ENCODE measurements at regions not wholly inside any gene's neighbourhood (a gene's known extent, or its start where the extent isn't known, plus 50 kb on each side); places are given as distances from the start of the nearest gene placed in this dataset.

DNA sequence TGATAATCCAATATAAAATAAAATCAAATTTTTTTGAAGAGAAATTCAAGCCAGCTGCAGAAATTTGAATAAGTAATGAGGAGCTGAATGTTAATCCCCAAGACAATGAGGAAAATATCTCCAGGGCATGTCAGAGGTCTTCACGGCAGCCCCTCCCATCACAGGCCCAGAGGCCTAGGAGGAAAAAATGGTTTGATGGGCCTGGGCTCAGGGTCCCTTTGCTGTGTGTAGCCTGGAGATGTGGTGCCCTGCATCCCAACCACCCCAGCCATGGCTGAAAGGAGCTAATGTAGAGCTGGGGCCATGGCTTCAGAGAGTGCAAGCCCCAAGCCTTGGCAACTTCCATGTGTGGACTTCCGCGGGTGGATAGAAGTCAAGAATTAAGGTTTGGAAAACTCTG is 618.3 kb downstream of the TAF11L14 start:
- Histone ChIP-seq H3K36me3 (ENCODE audit: low read depth) (no peaks in the 10 kb centered on the region), H3K4me1 (ENCODE audit: low read depth) (no peaks in the 10 kb centered on the region), H3K4me3 (no peak overlapping the region), H3K9me3 (peaks cover 27% of the 10 kb centered on the region)
- TF ChIP-seq, protein P1, sequence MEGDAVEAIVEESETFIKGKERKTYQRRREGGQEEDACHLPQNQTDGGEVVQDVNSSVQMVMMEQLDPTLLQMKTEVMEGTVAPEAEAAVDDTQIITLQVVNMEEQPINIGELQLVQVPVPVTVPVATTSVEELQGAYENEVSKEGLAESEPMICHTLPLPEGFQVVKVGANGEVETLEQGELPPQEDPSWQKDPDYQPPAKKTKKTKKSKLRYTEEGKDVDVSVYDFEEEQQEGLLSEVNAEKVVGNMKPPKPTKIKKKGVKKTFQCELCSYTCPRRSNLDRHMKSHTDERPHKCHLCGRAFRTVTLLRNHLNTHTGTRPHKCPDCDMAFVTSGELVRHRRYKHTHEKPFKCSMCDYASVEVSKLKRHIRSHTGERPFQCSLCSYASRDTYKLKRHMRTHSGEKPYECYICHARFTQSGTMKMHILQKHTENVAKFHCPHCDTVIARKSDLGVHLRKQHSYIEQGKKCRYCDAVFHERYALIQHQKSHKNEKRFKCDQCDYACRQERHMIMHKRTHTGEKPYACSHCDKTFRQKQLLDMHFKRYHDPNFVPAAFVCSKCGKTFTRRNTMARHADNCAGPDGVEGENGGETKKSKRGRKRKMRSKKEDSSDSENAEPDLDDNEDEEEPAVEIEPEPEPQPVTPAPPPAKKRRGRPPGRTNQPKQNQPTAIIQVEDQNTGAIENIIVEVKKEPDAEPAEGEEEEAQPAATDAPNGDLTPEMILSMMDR (IDR thresholded peaks at IDR 0.05): no peak
- DNase-seq (no peak), ATAC-seq (no peak)
- intact Hi-C loops (cut with DNase I, micrococcal nuclease): no loop called here

DNA sequence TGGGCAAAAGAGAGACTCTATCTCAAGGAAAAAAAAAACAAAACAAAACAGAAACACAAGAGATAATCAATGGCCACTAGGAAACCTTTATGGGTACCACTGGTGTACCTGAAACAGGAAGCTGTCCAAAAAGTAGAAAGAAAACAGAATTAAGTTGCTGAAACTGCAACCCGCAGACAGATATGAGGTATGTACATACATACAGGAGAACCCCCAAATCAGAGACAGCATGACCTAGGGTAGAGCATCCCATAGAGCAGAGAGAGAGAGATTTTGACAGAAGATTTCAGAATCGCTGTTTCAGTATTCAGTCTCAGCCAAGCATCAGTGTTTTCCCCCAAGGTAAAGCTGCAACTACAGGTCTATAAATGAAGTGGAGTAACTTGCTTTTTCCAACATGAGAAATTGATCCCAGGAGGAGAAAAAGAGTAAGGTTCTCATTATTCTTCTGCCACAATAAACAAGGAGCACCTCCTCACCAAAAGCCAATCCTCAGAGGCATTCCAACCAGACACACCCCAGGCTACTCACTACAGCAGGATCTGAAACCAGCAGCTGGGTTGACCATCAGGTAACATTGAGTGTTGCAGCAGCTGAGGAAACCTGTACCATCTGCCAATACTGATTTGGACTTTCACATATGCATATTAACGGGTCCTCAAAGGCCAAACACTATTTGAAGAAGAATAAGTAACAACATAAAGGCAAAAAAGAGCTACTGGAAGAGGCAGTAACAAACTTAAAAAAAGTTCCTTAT is 630.0 kb downstream of the TAF11L14 start:
- intact Hi-C loops (cut with DNase I, micrococcal nuclease): no loop called here
- Histone ChIP-seq H3K36me3 (ENCODE audit: low read depth) (no peaks in the 10 kb centered on the region), H3K9me3 (no peaks in the 10 kb centered on the region), H3K4me3 (no peak overlapping the region), H3K4me1 (ENCODE audit: low read depth) (no peaks in the 10 kb centered on the region)
- DNase-seq (no peak), ATAC-seq (no peak)
- TF ChIP-seq, protein P1 (IDR thresholded peaks at IDR 0.05): no peak

DNA sequence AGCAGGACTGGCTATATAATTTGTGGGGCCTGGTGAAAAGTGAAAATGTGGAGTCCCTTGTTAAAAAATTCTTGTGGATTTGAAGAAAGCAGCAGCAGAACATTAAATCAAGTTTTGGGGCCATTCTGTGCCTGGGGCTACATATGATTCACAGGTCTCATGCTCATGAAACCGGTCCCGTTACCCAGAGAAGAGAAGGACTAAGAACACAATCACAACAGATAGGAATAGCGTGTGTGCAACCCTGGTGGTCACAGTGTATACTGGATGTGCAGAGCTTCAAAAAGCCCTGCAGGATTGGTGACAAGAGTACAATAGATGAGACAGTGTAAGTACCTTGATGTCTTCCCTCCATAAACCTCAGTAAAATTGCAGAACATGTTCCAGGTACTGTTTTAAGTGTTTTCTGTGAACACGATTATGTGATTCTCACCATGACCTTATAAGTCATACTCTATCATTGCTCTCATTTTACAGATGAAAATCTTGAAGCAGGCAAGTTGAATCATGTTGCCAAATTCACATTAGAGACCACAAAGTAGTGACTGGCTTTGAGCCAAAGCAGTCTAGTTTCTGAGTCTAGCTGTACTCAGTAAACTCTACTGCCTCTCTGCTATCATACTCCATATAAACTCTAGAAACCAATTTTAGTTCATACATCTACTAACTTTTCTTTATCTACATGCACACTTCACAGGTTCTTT is 636.5 kb downstream of the TAF11L14 start:
- Histone ChIP-seq H3K4me1 (ENCODE audit: low read depth) (no peaks in the 10 kb centered on the region), H3K9me3 (no peaks in the 10 kb centered on the region), H3K4me3 (no peak overlapping the region), H3K36me3 (ENCODE audit: low read depth) (no peaks in the 10 kb centered on the region)
- DNase-seq (no peak), ATAC-seq (no peak)
- TF ChIP-seq, protein P1 (IDR thresholded peaks at IDR 0.05): no peak
- intact Hi-C loops (cut with DNase I, micrococcal nuclease): no loop called here

DNA sequence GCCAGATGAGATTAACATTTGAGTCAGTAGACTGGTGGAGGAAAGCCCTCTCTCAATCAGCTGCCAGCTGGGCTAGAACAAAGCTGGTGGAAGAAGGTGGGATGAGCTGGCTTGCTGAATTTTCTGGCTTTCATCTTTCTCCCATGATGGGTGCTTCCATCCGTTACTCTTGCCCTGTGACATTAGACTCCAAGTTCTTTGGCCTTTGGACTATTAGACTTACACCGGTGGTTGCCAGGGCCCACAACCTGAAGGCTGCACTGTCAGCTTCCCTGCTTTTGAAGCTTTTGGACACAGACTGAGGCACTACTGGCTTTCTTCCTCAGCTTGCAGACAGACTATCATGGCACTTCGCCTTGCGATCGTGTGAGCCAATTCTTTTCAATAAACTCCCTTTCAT is 642.7 kb downstream of the TAF11L14 start:
- intact Hi-C loops (cut with DNase I, micrococcal nuclease): no loop called here
- TF ChIP-seq, protein P1 (IDR thresholded peaks at IDR 0.05): no peak
- ATAC-seq: no peak

GRCh38 chr5:18281947-18282581 is 647.8 kb downstream of the TAF11L14 start:
- intact Hi-C loops (cut with DNase I, micrococcal nuclease): no loop called here
- no peak for ATAC-seq
- Histone ChIP-seq H3K36me3 (ENCODE audit: low read depth) (no peaks in the 10 kb centered on the region), H3K4me1 (ENCODE audit: low read depth) (no peaks in the 10 kb centered on the region), H3K4me3 (no peak overlapping the region), H3K9me3 (no peaks in the 10 kb centered on the region)
- TF ChIP-seq, protein P1 (IDR thresholded peaks at IDR 0.05): no peak
- DNase-seq: no peak

More for the DNA sequence above, 642.7 kb downstream of the TAF11L14 start:
- no peak for DNase-seq
- H3K9me3 ChIP-seq: no peaks in the 10 kb centered on the region
- H3K4me1 ChIP-seq (ENCODE audit: low read depth): no peaks in the 10 kb centered on the region
- no peak overlapping the region for H3K4me3 ChIP-seq
- no peaks in the 10 kb centered on the region for H3K36me3 ChIP-seq (ENCODE audit: low read depth)
